NOMO-1 treated with dmso at 0.1 percent for 144 hours (cell line): ENCODE measurements at regions not wholly inside any gene's neighbourhood (a gene's known extent, or its start where the extent isn't known, plus 50 kb on each side); places are given as distances from the start of the nearest gene placed in this dataset.
"Not testable (repeated sequence)": the region's sequence is repeated elsewhere in the genome, so short reads cannot be mapped to it uniquely, and the experiment has no call there.

Experiments
- DNase-seq: peaks from one replicate; lab custom pipeline; 2025; ENCODE audit not compliant: unreplicated experiment; lab: John Stamatoyannopoulos, UW

DNA sequence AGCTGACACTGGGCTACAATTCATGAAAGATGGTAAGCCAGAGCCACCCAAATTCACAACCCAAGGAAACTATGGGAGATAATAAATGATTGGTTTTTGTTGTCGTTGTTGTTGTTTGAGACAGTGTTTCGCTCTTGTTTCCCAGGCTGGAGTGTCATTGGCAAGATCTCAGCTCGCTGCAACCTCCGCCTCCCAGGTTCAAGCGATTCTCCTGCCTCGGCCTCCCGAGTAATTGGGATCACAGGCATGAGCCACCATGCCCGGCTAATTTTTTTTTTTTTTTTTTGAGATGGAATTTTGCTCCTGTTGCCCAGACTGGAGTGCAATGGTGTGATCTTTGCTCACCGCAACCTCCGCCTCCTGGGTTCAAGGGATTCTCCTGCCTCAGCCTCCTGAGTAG lies 65.9 kb upstream of the METTL9 start:
- not testable (repeated sequence) for DNase-seq

- not testable (repeated sequence) for DNase-seq
These were observed 64.8 kb upstream of the METTL9 start for GRCh38 chr16:21534561-21534960.

DNA sequence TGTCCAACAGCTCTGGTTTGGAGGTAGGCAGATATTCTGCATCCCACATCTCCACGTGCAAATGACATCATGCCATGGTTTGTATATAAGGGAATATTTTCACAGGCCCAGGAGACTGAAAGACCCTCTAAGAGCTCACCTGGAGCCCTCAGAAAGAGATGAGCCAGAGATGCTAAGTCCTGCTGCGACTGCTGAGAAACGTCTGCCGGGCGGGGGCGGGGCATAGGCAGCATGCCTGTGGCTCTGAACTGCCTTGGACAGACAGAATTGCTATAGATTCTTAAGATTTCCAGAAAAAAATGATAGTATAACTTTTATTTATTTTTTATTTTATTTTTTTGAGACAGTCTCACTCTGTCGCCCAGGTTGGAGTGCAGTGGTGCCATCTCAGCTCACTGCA lies 64.2 kb upstream of the METTL9 start:
- DNase-seq = not testable (repeated sequence)

- not testable (repeated sequence) for DNase-seq
These were observed 62.6 kb upstream of the METTL9 start for GRCh38 chr16:21536740-21537139.

DNA sequence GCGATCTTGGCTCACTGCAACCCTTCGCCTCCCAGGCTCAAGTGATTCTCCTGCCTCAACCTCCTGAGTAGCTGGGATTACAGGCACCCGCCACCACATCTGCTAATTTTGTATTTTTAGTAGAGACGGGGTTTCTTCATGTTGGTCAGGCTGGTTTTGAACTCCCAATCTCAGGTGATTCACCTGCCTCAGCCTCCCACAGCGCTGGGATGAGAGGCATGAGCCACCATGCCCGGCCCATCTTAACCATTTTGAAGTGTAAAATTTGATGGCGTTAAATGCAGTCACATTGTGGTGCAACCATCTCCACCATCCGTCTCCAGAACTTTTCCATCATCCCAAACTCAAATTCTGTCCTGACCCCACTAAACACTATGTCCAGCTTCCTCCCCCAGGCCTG lies 61.8 kb upstream of the METTL9 start:
- DNase-seq = not testable (repeated sequence)

GRCh38 chr16:21539107-21539618 lies 60.2 kb upstream of the METTL9 start:
- not testable (repeated sequence) for DNase-seq

DNA sequence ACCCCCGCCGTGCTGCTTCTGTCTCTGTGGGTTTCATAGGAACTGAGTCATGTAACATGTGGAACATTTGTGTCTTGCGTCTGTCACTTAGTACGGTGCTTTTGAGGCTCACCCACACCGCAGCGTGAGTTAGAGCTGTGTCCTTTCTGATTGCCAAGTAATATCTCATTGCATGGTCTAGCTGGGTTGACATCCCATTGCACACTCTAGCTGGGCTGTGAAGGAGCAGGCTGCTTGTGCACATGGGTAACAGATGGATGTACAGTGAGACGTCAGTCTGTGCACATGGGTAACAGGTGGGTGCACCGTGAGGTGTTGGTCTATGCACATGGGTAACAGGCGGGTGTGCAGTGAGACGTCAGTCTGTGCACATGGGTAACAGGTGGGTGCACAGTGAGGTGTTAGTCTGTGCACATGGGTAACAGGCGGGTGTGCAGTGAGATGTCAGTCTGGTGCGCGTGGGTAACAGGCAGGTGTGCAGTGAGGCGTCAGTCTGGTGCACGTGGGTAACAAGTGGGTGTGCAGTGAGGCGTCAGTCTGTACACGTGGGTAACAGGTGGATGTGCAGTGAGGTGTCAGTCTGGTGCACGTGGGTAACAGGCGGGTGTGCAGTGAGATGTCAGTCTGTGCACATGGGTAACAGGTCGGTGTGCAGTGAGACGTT lies 58.5 kb upstream of the METTL9 start:
- not testable (repeated sequence) for DNase-seq

DNA sequence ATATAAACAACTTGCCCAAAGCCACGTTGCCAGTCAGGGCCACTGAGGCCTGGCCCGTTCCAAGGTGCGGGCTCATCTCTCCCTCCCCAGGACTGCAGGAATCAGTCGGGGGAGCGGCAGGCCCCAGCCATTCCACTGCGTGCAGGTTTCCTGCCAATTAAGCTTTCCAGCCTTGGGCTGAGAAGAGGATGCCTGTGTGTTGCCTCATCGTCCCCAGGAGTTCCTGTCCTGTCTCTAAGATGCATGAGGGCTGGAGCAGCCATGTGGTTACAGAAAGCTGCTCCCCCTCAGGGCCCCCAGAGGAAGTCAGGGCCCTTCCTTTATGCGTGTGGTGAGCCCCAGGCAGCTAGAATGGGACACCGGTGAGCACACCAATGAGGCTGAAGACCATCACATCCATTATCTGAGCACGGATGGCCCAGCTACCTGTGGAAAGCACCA lies 57.7 kb upstream of the METTL9 start:
- DNase-seq = not testable (repeated sequence)

DNA sequence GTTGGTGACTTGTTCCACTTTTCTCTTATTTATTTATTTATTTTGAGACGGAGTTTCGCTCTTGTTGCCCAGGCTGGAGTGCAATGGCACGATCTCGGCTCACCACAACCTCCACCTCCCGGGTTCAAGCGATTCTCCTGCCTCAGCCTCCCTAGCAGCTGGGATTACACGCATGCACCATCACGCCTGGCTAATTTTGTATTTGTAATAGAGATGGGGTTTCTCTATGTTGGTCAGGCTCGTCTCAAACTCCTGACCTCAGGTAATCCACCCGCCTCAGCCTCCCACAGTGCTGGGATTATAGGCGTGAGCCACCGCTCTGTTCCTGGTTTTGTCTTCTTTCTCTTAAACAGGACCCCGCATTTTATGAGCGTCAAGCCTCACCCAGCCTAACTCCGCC lies 57.3 kb upstream of the METTL9 start:
- DNase-seq = not testable (repeated sequence)

DNA sequence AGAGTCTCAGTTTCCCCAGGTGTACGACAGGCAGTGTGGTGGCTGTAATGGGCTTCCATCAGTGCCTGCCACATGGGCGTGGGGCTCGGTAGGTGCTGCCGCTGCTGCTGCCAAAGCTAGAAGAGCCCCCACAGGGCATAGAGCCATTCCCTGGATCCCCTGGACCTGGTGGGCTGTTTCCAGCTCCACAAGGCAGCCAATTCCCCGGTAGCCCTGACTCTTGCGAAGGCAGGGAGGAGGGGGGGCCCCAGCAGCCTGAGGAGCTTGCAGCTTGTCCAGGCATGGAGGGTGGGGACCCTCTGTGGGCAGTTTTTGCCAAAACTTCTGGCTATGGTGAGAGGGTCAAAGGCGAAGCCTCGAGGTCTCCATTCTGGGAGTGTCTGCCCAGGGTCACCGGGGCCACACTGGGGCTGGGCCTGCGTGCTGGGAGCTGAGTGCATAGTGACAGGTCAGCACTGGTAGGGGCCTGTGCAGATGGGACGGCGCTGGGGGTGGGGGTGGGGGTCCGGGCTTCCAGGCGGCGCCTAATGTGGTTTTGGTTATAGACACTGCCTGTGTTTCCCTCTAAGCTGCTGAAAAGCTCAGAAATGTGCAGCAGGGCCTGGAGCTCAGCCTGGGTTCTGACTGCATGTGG lies 56.8 kb upstream of the METTL9 start:
- DNase-seq = not testable (repeated sequence)

DNA sequence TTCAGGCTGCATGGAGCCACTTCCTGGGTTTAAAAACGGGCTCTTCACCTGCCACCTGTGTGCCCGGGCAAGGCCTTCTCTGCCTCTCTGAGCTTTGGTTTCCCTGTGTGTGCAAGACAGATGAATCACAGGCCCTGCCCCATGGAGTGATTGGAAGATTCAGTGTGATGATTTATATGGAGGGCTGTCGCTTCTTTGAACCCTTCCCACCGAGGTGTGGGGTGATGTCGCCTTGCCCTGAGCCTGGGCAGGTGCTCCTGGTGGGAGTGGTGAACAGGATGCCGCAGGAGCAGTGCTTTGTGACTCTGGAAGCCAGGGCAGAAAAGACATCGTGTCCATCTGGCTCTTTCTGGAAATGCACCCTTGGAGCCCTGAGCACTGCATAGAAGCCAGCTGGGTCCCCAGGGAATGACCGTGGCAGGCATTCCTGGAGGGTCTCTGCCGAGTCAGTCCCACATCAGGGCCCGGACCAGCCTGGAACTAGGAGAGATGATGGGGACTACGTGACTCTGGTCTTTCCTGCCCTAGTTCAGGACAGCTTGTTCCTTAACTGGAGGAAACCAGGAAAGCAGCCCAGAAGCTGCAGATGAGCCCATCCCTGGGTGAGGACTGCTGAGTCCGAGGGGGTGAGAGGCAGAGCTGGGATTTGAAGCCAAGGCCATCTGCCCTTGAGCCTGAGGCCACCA lies 56.1 kb upstream of the METTL9 start:
- DNase-seq = not testable (repeated sequence)

DNA sequence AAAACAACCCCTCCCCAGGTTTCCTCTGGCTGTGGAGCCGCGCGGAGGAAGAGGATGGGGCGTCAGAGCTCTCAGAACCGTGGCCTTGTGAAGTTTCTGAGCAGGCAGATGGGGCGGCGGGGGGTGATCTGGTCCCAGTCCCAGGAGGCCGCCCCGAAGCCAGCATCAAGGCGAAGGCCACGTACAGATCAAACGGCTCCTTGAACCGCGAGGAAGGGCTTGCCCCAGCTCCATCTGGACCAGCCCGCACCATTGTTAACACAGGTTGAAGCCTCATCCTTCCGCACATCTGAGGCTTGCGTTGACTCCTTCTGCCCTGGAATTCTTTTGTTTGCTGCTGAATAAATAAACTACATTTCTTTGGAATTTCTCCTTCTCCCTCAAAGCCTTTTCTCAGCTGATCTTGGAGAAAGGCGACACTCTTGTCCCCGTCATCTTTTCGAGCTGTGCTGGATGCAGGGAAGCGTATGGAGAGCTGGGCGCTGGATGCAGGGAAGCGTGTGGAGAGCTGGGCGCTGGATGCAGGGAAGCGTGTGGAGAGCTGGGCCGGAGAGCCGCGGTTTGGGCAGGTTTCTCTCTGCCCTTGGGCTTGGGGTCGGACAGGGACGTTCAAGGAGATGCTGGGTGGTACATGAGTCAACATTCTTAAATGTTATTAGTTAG lies 53.6 kb upstream of the METTL9 start:
- DNase-seq = not testable (repeated sequence)

GRCh38 chr16:21549396-21549795 lies 50.0 kb upstream of the METTL9 start:
- DNase-seq = not testable (repeated sequence)
